Mesodermal cell (in vitro differentiated cells): ENCODE measurements at regions not wholly inside any gene's neighbourhood (a gene's known extent, or its start where the extent isn't known, plus 50 kb on each side); places are given as distances from the start of the nearest gene placed in this dataset.

Experiments
- H3K27ac ChIP-seq: 2 replicates; pipeline ENCODE4 v1.7.0; 2013; ENCODE audit warnings: mild to moderate bottlenecking, low read depth, low read length, moderate library complexity; ENCODE audit not compliant: severe bottlenecking
- H3K36me3 ChIP-seq: 2 replicates; pipeline ENCODE4 v1.7.1; 2013; ENCODE audit warnings: mild to moderate bottlenecking, low read length, moderate library complexity; ENCODE audit not compliant: control insufficient read depth, insufficient read depth
- H3K4me1 ChIP-seq: one replicate; pipeline ENCODE4 v1.7.1; 2013; ENCODE audit warnings: mild to moderate bottlenecking, low read length; ENCODE audit not compliant: insufficient read depth, control insufficient read depth, poor library complexity, severe bottlenecking
- H3K4me3 ChIP-seq: 2 replicates; pipeline ENCODE4 v1.7.0; 2013; ENCODE audit warnings: low read length, control low read depth, mild to moderate bottlenecking; ENCODE audit not compliant: insufficient read depth, poor library complexity, severe bottlenecking; ENCODE audit errors: extremely low read depth
- H3K9me3 ChIP-seq: 2 replicates; pipeline ENCODE4 v1.7.1; 2013; ENCODE audit warnings: mild to moderate bottlenecking, low read length, moderate library complexity; ENCODE audit not compliant: control insufficient read depth
- WGBS, 2 experiments: methylation state at CpG; one replicate each; pipeline ENCODE4 v1.1.5; 2013; ENCODE audit warnings: missing lambda C conversion rate in 2 of 2; ENCODE audit not compliant: insufficient coverage in 2 of 2; 5-methylcytosine and 5-hydroxymethylcytosine counted together

DNA sequence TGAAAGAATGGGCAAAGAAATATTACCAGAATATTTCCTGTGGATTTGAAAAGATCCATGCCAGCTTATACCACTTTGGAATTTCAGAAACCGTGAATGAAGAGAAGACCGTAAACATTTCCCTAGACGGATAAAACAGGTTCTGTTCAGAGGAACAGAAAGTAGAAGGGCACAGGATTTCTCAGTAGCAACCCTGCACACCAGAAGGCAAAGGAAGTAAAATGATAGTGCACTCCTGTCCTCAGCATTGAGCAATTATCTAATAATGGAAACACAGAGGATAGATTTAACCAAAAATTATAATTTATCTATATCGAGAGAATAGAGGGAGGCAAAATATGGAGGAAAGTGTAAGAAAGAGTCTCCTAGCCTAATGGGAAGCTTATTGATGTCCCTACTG, 87.0 kb upstream of the ITGA6 start:
- H3K4me3 ChIP-seq: no peak overlapping the region
- H3K9me3 ChIP-seq: no peaks in the 10 kb centered on the region
- WGBS, 2 experiments: 100% methylated on average over 3 of the region's 4 CpGs
- H3K36me3 ChIP-seq: no peaks in the 10 kb centered on the region
- no peak overlapping the region for H3K27ac ChIP-seq
- peaks cover 8% of the 10 kb centered on the region for H3K4me1 ChIP-seq

GRCh38 chr2:172342078-172342477, 85.3 kb upstream of the ITGA6 start:
- no peaks in the 10 kb centered on the region for H3K9me3 ChIP-seq
- peaks cover 2% of the 10 kb centered on the region for H3K4me1 ChIP-seq
- H3K4me3 ChIP-seq: no peak overlapping the region
- H3K27ac ChIP-seq: no peak overlapping the region
- 65% methylated on average over 3 of the region's 3 CpGs; no CpG with 5 or more reads in 1 of the 2 experiments for WGBS, 2 experiments
- H3K36me3 ChIP-seq: no peaks in the 10 kb centered on the region

DNA sequence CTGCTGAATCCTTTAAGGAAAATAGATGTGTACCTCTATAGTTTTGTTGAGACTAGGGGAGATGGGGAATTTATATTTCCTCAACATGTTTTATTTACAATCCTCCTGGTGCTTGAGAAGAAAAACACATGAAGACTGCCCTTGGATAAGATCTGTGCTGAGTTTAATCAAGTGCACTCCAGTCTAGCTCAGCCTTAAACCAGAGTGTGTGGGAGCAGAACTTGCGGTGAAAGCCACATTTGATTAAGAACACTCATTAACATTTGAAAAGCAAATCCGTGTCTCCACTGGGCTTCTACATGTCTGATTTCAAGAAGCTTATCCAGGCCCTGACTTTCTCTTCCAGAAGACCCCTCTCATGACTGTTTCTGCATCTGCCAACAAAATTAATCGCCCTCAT, 84.8 kb upstream of the ITGA6 start:
- H3K27ac ChIP-seq: no peak overlapping the region
- no peaks in the 10 kb centered on the region for H3K9me3 ChIP-seq
- no peaks in the 10 kb centered on the region for H3K36me3 ChIP-seq
- peaks cover 2% of the 10 kb centered on the region for H3K4me1 ChIP-seq
- no peak overlapping the region for H3K4me3 ChIP-seq
- WGBS, 2 experiments: 60 to 100% methylated on average over 2 to 3 of the region's 3 CpGs

DNA sequence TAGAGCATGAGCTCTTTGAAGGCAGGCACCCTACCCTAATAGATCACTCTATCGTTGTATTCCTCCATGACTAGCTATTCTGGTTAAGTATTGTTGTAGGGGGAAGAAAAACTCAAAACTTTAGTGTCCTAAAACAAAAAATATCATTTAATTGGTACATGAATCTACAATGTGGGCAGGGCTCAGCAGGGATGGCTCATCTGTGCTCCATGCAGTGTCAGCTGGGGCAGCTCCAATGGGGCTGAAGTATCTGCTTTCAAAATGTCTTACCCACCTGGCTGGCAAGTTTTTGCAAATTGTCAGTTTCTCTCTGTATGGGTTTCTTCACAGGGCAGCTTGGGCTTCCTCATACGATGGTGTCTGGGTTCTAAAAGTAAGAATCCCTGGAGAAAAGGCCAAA, 83.2 kb upstream of the ITGA6 start:
- Histone ChIP-seq H3K27ac (no peak overlapping the region), H3K36me3 (no peaks in the 10 kb centered on the region), H3K4me3 (no peak overlapping the region), H3K4me1 (peaks cover 2% of the 10 kb centered on the region), H3K9me3 (no peaks in the 10 kb centered on the region)
- WGBS, 2 experiments: 100% methylated on average over 1 of the region's 2 CpGs; no CpG with 5 or more reads in 1 of the 2 experiments

GRCh38 chr2:172345956-172346555, 81.3 kb upstream of the ITGA6 start:
- H3K27ac ChIP-seq: no peak overlapping the region
- H3K4me1 ChIP-seq: peaks cover 2% of the 10 kb centered on the region
- H3K36me3 ChIP-seq: no peaks in the 10 kb centered on the region
- 91% methylated on average over 1 of the region's 1 CpG; no CpG with 5 or more reads in 1 of the 2 experiments for WGBS, 2 experiments
- H3K9me3 ChIP-seq: no peaks in the 10 kb centered on the region
- no peak overlapping the region for H3K4me3 ChIP-seq

GRCh38 chr2:172348555-172349288, 78.7 kb upstream of the ITGA6 start:
- 78 to 93% methylated on average over 3 of the region's 4 CpGs for WGBS, 2 experiments
- Histone ChIP-seq H3K27ac (no peak overlapping the region), H3K36me3 (no peaks in the 10 kb centered on the region), H3K4me3 (no peak overlapping the region), H3K9me3 (no peaks in the 10 kb centered on the region), H3K4me1 (no peaks in the 10 kb centered on the region)

GRCh38 chr2:172350839-172351479, 76.4 kb upstream of the ITGA6 start:
- Histone ChIP-seq H3K36me3 (no peaks in the 10 kb centered on the region), H3K9me3 (no peaks in the 10 kb centered on the region), H3K4me3 (no peak overlapping the region), H3K27ac (no peak overlapping the region), H3K4me1 (no peaks in the 10 kb centered on the region)
- WGBS, 2 experiments: 93 to 95% methylated on average over 5 to 7 of the region's 9 CpGs

GRCh38 chr2:172351586-172351985, 75.8 kb upstream of the ITGA6 start:
- H3K36me3 ChIP-seq: no peaks in the 10 kb centered on the region
- WGBS, 2 experiments: 94 to 100% methylated on average over 4 of the region's 4 CpGs
- no peaks in the 10 kb centered on the region for H3K9me3 ChIP-seq
- no peak overlapping the region for H3K4me3 ChIP-seq
- H3K4me1 ChIP-seq: no peaks in the 10 kb centered on the region
- no peak overlapping the region for H3K27ac ChIP-seq

- 90% methylated on average over 5 of the region's 5 CpGs for WGBS, 2 experiments
- H3K27ac ChIP-seq: no peak overlapping the region
- no peaks in the 10 kb centered on the region for H3K9me3 ChIP-seq
- H3K4me1 ChIP-seq: no peaks in the 10 kb centered on the region
- H3K4me3 ChIP-seq: no peak overlapping the region
- no peaks in the 10 kb centered on the region for H3K36me3 ChIP-seq
Measured at GRCh38 chr2:172354347-172354746, 73.0 kb upstream of the ITGA6 start.

GRCh38 chr2:172357442-172357841, 69.9 kb upstream of the ITGA6 start:
- H3K9me3 ChIP-seq: no peaks in the 10 kb centered on the region
- no peak overlapping the region for H3K27ac ChIP-seq
- H3K4me1 ChIP-seq: no peaks in the 10 kb centered on the region
- 77 to 80% methylated on average over 3 of the region's 3 CpGs for WGBS, 2 experiments
- no peaks in the 10 kb centered on the region for H3K36me3 ChIP-seq
- no peak overlapping the region for H3K4me3 ChIP-seq
